GM19023 (cell line): ENCODE measurements at regions not wholly inside any gene's neighbourhood (a gene's known extent, or its start where the extent isn't known, plus 50 kb on each side); places are given as distances from the start of the nearest gene placed in this dataset.

Source experiments
- ATAC-seq: cut with Tn5 transposase; IDR thresholded peaks from one replicate; pipeline ENCODE4 v1.9.1; 2021; ENCODE audit warnings: mild to moderate bottlenecking, moderate library complexity; ENCODE audit not compliant: unreplicated experiment

- no peak for ATAC-seq
Measured at GRCh38 chr2:104289651-104290565, 564.0 kb upstream of the POU3F3 start.

DNA sequence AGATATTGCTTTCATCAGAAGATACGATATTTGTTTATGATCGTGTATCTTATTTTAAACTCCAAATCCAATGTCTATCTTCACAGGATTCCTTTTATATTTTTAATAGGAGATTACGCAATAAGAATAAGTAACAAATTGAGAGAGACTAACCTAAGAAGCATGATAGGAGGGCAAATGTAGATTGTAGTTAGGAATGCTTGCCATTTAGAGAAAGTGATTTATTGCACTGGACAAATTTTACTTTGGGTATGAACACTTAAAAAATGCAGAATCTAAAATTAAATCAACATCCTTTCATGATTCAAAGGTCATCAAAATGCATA, 563.4 kb upstream of the POU3F3 start:
- no peak for ATAC-seq

GRCh38 chr2:104312684-104313083, 541.2 kb upstream of the POU3F3 start:
- no peak for ATAC-seq

DNA sequence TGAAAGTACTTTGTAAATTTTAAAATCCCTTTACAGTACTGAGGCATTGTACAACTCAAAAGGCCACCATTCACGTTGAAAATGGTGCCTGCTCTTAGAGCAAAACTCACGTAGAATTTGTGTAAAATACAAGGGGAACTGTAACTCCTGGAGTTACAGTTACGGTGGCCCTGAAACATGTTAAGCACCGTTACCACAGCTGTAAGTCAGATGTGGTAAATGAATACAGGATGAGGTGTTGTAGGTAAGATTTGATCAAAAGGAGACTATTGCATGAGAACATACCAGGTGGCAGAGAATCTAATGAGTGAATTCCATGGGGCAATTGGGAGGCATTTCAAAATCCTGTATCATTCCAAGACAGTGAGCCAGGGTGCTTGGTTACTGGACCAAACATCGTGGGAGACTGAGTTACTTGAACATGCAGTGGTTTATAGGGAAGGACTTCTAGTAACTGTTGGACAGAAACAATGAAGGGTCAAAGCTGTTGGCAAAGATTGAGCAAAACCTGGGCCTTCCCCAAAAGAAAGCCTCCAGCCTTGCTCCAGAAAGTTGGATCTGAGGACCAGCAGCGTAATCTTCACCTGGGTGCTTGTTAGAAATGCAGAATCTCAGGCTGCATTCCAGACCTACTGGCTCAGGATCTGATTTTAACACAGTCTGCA, 535.8 kb upstream of the POU3F3 start:
- no peak for ATAC-seq

DNA sequence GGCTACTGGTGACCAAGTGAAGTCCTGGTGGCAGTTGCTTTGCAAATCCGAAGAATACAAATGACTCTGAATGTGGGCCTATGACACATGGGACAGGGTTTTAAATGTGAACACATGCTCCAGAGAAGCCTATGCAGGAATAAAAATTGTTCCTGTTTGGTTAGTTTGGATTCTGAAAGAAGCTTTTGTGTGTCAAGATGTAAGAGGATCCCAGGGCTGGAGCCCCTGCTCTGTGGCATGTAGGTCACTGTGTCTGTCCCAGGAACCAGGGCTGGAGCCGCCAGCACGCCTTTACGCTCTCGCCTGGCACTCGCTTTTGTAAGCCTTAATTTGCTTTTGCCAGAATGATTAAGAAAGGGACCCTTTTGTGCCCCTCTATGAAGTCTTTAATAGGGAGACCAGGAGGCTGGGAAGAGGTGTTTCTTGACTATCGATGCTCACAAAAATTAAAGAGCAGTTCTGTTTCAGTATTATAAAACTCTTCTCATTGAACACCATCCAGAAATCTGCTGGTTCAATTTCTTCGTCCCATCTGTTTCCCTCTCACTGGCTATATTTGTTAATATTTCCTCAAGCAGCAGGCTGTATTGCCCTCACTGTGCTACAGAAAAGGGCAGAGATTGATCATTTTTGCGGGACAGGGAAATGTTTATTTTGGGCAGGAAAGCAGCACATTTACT, 532.7 kb upstream of the POU3F3 start:
- ATAC-seq, result no peak

GRCh38 chr2:104321796-104322349, 532.0 kb upstream of the POU3F3 start:
- ATAC-seq, result no peak

DNA sequence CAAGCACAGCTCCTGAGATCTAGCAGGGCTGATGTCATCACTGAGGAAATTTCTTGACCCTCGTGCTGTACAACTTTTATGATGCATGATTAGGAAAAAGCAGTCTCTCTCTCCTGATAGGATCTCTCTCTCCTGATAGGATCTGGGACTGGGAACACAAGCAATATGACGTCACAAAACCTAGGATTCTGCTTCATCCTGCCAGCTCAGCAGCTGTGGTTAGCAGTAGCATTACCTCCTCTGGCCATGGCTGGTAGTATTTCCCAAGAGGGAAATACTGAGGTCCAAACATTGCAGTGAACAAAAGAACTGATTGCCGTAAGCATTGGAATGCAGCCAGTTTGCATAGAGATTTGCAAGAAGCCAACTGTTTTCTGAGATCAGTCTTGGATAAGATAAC, 521.2 kb upstream of the POU3F3 start:
- ATAC-seq, result no peak

DNA sequence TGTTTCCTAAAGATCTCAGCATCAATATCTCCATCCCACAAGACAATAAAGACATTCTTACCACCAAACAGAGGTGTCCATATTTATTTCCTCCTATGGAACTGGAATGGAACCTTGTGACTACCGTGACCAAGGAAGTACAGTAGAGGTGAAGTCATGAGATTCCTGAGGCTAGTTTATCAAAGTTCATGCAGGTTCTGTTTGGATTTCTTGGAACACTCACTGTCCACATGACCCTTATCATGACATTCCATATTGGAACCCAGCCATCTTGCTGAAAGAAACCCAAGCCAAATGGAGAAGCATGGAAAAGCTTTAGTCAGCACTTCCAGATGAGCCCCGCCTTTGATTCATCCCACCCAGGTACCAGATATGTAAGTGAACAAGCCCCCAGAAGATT, 516.0 kb upstream of the POU3F3 start:
- ATAC-seq, result no peak

- ATAC-seq, result no peak
Measured at GRCh38 chr2:104340162-104340561, 513.8 kb upstream of the POU3F3 start.

DNA sequence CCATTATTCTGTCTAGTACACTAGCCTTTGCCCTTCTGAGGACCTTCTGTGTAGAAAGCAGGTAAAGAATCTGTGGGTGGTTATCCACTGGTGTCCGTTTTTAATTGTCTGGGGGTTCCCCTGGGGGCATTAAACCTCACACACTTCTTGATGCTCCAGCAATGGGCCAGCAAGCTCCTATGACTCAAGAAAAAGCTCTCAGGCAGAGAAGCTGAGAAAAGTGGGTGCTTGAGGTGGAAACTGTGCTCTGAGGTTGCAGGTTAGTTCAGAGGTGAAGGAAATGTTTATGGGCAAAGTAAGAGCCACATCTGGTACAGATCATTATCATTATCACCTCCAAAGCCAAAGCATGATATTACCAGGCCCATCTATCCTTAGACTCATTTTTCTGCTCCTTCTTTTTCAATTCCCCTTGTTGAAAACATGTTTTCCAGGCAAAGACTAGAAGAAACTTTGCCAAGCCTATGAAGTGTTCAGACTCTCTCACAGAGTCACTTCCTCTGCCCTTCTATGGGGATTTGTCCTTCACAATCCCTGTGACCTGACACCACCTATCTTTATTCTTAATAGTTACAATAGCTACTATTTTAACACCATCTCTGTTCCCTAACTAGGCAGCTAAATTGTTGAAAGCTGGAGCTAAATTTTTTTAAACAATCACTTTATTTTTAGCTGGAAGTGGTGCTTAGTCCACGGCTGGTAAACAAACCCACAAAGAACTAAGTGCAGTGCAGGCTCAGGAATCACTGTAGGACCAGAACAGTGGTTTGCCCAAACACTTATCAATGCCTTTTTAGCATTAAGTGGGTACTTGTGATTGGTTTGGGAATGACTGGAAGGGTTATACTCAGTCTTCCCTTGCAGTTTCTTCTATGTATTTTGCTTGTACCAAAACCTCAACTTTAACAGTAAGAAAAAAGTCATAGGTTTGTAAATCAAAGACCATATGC, 512.8 kb upstream of the POU3F3 start:
- ATAC-seq, result no peak

DNA sequence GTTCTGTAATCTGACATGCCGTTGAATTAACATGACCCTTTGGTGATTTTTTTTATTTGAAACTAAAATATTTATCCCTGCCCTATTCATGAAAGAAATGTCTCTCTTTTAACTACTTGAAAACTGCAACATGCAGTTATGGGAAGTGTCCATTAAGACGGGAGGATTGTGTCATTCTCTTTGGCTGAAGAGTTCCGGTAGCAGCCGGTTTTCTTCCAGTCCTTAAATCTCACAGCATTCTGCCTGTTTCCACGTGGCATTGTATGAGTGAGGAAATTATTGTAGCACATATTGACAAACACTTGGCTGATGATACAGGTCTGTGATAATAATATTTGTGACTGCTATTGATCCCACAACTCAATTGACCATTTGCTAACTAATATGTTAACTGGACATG, 509.6 kb upstream of the POU3F3 start:
- no peak for ATAC-seq

GRCh38 chr2:104344985-104345384, 508.9 kb upstream of the POU3F3 start:
- ATAC-seq, result no peak

DNA sequence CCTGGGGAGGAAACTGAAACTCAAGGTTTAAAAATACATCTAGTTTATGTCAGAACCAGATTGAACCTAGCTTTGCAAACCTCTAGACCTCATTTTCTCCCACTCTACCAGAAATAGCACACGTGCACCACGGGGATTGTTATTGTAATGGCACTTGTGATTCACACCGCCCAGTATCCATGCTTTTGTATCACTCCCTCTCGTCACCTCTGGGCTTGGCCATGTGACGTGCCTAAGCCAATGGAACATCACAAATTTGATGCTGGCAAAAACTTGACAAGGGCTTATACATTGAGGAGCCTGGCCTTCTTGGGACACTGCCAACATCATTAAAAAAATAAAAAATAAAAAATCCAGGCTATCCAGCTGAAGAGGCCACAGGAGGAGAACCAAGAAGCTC, 495.8 kb upstream of the POU3F3 start:
- no peak for ATAC-seq

DNA sequence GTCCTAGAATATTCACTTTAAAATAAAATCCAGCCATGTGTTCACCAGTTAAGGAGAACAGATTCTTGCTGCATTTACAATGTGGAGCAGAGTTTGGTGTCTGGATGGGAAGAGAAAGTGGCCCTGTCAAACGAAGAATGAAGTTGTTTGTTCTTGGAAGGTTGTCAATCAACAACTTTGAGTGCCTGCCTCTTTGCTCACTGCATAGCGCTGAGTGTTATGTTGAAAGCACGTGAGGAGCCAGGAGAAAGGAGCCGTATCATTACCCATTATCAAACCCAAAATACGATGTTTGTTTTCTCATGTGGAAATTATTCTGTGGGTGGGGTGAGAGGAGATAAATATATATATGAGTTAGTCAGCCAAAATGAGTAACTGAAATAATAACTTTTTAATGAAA, 492.5 kb upstream of the POU3F3 start:
- no peak for ATAC-seq

DNA sequence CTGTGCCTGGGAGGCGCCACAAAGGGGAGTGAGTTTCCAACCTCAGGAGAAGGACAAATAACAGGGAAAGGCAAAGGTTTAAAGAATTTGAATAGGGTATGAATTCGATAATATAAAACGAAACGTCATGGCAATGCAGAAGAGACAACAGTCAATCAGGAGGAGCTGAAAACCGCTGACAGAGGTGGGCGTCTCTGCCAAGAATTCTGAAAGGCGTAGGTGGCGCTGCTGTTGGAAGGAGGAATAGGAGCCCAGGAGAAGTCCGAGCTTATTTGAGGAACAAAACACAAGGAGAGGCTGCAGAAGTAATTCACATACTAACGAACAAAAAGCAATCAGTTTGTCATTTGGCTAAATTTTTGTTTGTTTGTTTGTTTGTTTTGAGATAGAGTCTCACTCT, 485.8 kb upstream of the POU3F3 start:
- no peak for ATAC-seq

GRCh38 chr2:104371087-104371781, 482.7 kb upstream of the POU3F3 start:
- no peak for ATAC-seq

- no peak for ATAC-seq
Measured at GRCh38 chr2:104375206-104375605, 478.7 kb upstream of the POU3F3 start.

GRCh38 chr2:104378853-104379374, 475.0 kb upstream of the POU3F3 start:
- peak; percentile 80 for ATAC-seq

DNA sequence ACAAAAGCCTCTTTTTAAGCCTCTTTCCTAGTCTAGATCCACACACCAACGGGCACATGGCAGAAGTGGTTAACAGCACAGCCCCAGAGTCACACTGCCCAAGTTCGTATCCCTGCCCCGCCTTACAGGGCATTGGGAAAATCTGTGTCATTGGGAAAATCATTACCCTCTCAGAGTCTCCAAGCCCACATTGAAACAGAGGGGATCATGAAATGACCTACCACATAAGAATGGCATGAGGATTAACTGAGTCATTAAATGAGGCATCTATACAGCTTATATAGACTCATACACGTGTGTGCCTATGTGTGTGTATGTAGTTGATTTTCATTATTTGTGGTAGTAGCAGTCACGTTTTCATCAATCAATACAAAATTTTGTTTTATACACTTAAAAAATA, 469.0 kb upstream of the POU3F3 start:
- ATAC-seq, result no peak

GRCh38 chr2:104385743-104386142, 468.2 kb upstream of the POU3F3 start:
- ATAC-seq, result no peak
